ENCODE measurements at regions not wholly inside any gene's neighbourhood (a gene's known extent, or its start where the extent isn't known, plus 50 kb on each side); places are given as distances from the start of the nearest gene placed in this dataset.
A peak's percentile ranks its signal among the peaks of the same experiment; 100 is the strongest.

DNA sequence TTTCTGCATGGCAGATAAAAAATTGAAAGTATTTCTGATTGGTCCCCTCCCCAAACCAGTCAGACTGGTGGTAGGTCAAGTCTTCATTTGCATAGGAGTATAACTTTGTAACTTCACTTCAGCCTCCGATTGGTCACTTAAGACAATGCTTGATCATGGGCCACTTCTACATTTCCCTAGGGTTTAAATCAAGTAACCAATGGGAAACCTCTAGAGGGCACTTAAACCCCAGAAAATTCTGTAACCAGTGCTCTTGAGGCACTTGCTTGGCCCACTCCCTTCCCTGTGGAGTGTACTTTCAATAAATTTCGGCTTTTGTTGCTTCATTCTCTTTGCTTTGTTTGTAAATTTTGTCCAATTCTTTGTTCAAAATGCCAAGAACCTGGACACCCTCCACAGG, 225.5 kb downstream of the ARPP21 start:
- TF ChIP-seq, protein P1, sequence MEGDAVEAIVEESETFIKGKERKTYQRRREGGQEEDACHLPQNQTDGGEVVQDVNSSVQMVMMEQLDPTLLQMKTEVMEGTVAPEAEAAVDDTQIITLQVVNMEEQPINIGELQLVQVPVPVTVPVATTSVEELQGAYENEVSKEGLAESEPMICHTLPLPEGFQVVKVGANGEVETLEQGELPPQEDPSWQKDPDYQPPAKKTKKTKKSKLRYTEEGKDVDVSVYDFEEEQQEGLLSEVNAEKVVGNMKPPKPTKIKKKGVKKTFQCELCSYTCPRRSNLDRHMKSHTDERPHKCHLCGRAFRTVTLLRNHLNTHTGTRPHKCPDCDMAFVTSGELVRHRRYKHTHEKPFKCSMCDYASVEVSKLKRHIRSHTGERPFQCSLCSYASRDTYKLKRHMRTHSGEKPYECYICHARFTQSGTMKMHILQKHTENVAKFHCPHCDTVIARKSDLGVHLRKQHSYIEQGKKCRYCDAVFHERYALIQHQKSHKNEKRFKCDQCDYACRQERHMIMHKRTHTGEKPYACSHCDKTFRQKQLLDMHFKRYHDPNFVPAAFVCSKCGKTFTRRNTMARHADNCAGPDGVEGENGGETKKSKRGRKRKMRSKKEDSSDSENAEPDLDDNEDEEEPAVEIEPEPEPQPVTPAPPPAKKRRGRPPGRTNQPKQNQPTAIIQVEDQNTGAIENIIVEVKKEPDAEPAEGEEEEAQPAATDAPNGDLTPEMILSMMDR (IDR thresholded peaks at IDR 0.05; ENCODE audit: low read depth, low read length) = peak; percentile 32
- no peak for TF ChIP-seq EZH2phosphoT487 (IDR thresholded peaks at IDR 0.05; ENCODE audit: low read depth)

Data from OCI-LY3 (cell line).